Colon (tissue), 2 donors: ENCODE measurements at regions not wholly inside any gene's neighbourhood (a gene's known extent, or its start where the extent isn't known, plus 50 kb on each side); places are given as distances from the start of the nearest gene placed in this dataset.
"Not testable (repeated sequence)": the region's sequence is repeated elsewhere in the genome, so short reads cannot be mapped to it uniquely, and the experiment has no call there.

Experiments
- FAIRE-seq: peaks from 2 replicates; lab custom pipeline; 2012; peaks lifted over from hg19 to GRCh38; lab: Jason Lieb, UNC
- donor health status: control.
- donor health status: control.

- no peak for FAIRE-seq
These were observed 1627.4 kb downstream of the STIM2 start for GRCh38 chr4:28488021-28488420.

GRCh38 chr4:28490669-28491068 is 1630.0 kb downstream of the STIM2 start:
- FAIRE-seq, result no peak

- no peak for FAIRE-seq
These were observed 1644.4 kb downstream of the STIM2 start for GRCh38 chr4:28505064-28505463.

- no peak for FAIRE-seq
These were observed 1648.0 kb downstream of the STIM2 start for GRCh38 chr4:28508636-28509035.

GRCh38 chr4:28514766-28515165 is 1654.1 kb downstream of the STIM2 start:
- not testable (repeated sequence) for FAIRE-seq

- no peak for FAIRE-seq
These were observed 1658.0 kb downstream of the STIM2 start for GRCh38 chr4:28518561-28519165.

- no peak for FAIRE-seq
These were observed 1663.1 kb downstream of the STIM2 start for GRCh38 chr4:28523681-28524190.

- FAIRE-seq, result no peak
These were observed 1675.5 kb downstream of the STIM2 start for GRCh38 chr4:28536124-28536523.

GRCh38 chr4:28545986-28546385 is 1685.3 kb downstream of the STIM2 start:
- FAIRE-seq, result no peak

GRCh38 chr4:28548136-28548535 is 1687.5 kb downstream of the STIM2 start:
- no peak for FAIRE-seq

GRCh38 chr4:28548594-28548993 is 1688.0 kb downstream of the STIM2 start:
- no peak for FAIRE-seq

GRCh38 chr4:28555866-28556265 is 1695.2 kb downstream of the STIM2 start:
- FAIRE-seq, result no peak

GRCh38 chr4:28557755-28558154 is 1697.1 kb downstream of the STIM2 start:
- FAIRE-seq, result no peak

GRCh38 chr4:28558895-28559294 is 1698.3 kb downstream of the STIM2 start:
- FAIRE-seq, result no peak

GRCh38 chr4:28562913-28563312 is 1702.3 kb downstream of the STIM2 start:
- FAIRE-seq, result no peak

GRCh38 chr4:28565396-28565795 is 1704.8 kb downstream of the STIM2 start:
- no peak for FAIRE-seq

- no peak for FAIRE-seq
These were observed 1740.3 kb downstream of the STIM2 start for GRCh38 chr4:28600958-28601357.

- no peak for FAIRE-seq
These were observed 1761.0 kb downstream of the STIM2 start for GRCh38 chr4:28621591-28621990.

GRCh38 chr4:28636971-28637370 is 1776.3 kb downstream of the STIM2 start:
- FAIRE-seq, result no peak

- no peak for FAIRE-seq
These were observed 1779.1 kb downstream of the STIM2 start for GRCh38 chr4:28639747-28640146.

GRCh38 chr4:28654618-28655017 is 1794.0 kb downstream of the STIM2 start:
- no peak for FAIRE-seq

- FAIRE-seq, result no peak
These were observed 1804.7 kb downstream of the STIM2 start for GRCh38 chr4:28665306-28665705.

- no peak for FAIRE-seq
These were observed 1814.9 kb downstream of the STIM2 start for GRCh38 chr4:28675582-28675981.

- FAIRE-seq, result no peak
These were observed 1817.2 kb downstream of the STIM2 start for GRCh38 chr4:28677808-28678207.

GRCh38 chr4:28682847-28683246 is 1822.2 kb downstream of the STIM2 start:
- no peak for FAIRE-seq
